Glomerular endothelial cell (primary cell): ENCODE measurements at regions not wholly inside any gene's neighbourhood (a gene's known extent, or its start where the extent isn't known, plus 50 kb on each side); places are given as distances from the start of the nearest gene placed in this dataset.
"Not testable (repeated sequence)": the region's sequence is repeated elsewhere in the genome, so short reads cannot be mapped to it uniquely, and the experiment has no call there.

Experiments
- DNase-seq: peaks from one replicate; pipeline ENCODE4 v3.0.0-alpha.2; 2011; ENCODE audit warnings: low read depth, low spot score; ENCODE audit errors: extremely low read depth

DNA sequence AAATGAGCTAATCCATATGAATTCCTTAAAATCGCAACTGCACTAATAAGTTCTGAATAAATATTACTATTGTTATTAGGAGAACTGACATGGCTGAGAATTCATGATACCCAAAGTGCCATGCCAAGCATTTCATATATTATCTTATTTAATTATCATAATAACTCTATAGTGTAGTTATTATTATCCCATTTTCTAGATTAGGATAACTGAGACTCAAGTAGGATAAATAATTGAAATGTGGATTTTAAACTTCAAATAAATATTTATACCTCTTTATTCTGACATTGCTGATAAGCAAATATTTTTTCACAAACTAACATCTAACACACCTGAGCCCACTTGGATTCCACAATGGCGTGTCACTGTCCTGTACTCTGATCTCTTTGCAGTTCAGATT is 492.7 kb downstream of the IRS1 start:
- no peak for DNase-seq

GRCh38 chr2:226304308-226304707 is 495.3 kb downstream of the IRS1 start:
- no peak for DNase-seq

GRCh38 chr2:226303707-226304106 is 495.9 kb downstream of the IRS1 start:
- no peak for DNase-seq

DNA sequence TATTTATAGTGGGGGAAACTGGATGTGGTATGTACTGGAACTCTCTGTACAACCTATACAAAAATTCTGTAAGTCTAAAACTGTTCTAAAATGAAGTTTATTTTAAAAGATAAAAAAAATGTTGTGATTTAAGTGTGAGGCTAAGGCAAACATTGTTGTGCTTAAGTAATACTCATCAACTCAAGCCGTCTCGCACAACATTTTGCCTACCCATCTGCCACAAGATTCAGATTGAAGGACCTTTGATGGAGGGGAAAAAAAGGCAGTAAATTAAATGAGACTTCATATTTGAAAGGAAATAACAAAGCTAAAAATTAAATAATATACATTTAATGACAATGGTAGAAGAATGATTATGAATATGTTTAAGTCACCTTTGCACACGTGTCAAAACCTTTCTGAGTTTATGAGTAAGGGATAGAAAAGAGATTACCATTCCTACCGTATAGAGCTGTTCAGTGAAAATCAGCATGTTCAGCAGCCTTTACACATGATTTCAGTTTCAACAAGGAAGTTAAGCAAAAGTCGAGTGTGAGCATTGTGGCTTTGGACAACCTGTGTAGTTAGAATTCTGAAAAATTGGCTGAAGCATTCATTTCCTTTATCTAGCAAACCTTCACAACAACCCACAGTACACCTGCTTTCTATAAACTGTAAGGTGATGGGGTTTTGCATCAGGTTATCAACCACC is 499.3 kb downstream of the IRS1 start:
- no peak for DNase-seq

- no peak for DNase-seq
These were observed 499.8 kb downstream of the IRS1 start for GRCh38 chr2:226299771-226300170.

DNA sequence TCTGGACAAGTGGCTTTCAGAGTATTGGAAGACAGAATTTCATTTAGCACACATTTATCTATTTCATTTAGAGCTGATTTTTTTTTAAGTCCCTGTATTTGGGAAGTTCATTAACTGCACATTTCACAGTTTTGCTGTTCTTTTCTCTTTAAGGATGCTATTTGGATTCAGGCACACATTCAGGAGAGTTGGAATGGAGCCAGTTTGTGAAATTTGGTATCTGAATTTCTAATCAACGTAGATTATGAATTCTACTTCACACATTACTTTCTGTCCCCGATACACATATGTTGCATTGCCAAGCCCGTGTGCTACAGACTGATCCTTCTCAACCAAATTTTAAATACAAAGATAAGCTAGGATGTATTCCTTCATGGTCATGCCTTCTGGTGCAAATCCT is 503.9 kb downstream of the IRS1 start:
- DNase-seq, result no peak

- no peak for DNase-seq
These were observed 504.5 kb downstream of the IRS1 start for GRCh38 chr2:226295123-226295522.

DNA sequence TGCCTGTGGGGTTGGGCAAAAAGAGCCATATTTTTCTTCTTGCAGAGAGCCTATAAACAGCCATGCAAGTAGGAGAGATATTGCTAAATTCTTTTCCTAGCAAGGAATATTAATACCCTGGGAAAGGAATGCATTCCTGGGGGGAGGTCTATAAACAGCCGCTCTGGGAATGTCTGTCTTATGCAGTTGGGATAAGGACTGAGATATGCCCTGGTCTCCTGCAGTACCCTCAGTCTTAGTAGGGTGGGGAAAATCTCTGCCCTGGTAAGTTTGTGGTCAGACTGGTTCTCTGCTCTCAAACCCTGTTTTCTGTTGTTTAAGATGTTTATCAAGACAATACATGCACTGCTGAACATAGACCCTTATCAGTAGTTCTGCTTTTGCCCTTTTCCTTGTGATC is 508.3 kb downstream of the IRS1 start:
- not testable (repeated sequence) for DNase-seq

DNA sequence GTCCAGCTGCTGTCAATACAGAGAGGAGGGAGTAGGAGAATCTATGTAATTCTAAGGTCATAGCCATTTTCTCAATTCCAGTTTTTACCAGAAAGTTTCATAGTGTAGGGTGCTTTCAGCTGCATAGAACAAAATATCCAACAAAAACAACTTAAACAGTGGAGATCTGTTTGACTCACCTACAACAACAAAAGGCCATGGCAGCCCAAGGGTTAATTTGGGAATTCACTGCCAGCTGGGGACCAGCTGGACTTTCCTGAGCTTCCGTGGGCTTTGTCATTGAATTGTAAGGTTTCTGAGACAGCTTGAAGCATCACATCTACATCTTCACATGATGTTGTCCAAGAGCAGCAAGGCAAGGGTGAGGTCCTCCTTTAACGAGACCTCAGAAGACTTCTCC is 512.7 kb downstream of the IRS1 start:
- no peak for DNase-seq

DNA sequence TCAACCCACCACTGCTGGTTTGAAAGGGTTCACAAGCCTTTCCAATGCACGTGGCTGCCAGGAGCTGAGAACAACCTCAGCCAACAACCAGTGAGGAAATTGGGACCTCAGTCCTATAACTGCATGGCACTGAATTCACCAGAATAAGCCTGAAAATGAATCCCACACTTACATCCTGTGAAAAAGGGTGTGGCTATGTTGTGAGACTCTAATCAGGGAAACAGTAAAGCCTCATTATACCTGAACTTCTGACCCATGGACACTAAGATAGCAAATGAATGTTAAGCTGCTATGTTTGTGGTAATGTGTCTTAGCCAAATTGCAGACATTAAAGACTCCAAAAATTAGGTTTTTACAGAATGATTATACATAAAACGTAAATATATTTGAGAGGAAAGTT is 515.8 kb downstream of the IRS1 start:
- DNase-seq, result no peak

DNA sequence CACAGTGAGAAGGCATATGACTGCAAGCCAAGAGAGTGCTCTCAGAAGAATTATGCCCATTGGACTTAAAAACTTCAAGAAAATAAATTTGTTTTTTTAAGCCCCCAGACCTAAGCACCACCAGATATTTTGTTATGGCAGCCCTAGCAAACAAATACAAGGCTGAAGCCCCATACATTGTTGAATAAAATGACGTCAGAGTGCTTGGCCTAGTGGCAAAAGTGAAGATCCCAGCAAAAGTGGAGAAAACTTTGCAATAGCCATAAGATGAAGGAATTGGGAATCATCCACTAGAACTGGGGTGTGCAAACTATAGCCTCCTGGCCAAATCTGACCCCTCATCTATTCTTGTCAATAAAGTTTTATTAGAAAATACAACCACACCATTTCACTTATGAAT is 517.5 kb downstream of the IRS1 start:
- no peak for DNase-seq

DNA sequence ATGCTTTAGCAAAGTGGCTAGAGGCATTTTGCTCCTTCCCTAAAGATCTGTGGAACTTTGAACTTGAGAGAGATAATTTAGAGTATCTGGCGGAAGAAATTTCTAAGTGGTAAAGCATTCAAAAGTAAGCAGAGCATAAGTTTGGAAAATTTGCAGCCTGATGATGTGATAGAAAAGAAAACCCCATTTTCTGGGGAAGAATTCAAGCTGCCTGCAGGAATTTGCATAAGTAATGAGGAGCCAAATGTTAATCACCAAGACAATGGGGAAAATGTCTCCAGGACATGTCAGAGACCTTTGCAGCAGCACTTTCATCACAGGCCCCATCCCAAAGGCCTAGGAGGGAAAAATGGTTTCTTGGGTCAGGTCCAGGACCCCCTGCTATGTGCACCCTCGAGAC is 519.5 kb downstream of the IRS1 start:
- not testable (repeated sequence) for DNase-seq

DNA sequence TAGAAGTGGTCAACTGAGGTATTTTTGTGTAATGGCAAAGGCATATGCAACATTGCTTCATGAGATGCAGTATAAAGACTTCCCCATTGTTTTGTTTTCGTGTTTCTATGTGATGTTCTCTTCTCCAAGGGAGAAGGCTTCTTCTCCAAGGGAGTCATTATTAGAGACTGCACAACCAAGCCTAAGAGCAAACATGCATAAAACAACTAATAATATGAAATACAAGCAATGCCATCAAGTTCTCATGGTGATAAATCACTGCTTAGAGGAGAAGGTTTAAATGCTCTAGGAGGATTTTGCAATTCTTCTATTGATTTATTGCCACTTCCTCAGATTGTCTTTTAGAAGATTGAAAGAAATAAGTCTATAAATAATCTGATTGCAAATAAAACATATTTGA is 524.4 kb downstream of the IRS1 start:
- no peak for DNase-seq

DNA sequence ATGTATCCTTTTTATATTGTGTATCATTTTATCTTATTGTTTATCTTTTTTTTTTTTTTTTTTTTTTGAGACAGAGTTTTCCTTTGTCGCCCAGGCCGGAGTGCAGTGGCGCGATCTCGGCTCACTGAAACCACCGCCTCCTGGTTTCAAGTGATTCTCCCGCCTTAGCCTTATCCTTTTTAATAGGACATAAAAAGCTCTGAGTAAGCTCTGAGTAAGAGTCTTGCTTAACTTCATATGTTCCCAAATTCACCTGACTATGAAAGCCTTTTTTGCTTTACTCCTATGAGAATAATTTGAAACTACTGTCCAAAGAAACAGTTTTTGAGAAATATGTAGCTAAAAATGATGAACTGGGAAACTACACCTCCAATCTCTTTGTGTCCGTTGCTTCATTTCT is 525.5 kb downstream of the IRS1 start:
- DNase-seq, result no peak

DNA sequence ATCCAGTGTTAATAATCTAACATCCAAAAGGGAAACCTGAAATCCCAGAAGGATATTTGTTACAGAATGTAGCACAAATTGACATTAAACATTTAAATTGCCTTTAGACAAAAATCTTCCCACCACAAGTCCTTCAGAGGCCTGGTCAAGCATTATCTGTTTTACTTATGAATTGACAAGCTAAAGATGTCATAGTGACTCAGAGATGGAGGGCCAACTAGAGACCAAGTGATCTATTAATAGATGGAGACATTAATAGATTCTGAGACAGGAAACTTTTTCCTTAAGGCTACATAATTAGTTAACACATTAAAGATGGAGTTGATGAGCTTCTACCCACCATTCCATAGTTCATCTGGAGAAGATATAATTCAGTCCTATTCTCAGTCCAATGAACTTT is 526.2 kb downstream of the IRS1 start:
- no peak for DNase-seq

GRCh38 chr2:226272435-226272834 is 527.2 kb downstream of the IRS1 start:
- no peak for DNase-seq

DNA sequence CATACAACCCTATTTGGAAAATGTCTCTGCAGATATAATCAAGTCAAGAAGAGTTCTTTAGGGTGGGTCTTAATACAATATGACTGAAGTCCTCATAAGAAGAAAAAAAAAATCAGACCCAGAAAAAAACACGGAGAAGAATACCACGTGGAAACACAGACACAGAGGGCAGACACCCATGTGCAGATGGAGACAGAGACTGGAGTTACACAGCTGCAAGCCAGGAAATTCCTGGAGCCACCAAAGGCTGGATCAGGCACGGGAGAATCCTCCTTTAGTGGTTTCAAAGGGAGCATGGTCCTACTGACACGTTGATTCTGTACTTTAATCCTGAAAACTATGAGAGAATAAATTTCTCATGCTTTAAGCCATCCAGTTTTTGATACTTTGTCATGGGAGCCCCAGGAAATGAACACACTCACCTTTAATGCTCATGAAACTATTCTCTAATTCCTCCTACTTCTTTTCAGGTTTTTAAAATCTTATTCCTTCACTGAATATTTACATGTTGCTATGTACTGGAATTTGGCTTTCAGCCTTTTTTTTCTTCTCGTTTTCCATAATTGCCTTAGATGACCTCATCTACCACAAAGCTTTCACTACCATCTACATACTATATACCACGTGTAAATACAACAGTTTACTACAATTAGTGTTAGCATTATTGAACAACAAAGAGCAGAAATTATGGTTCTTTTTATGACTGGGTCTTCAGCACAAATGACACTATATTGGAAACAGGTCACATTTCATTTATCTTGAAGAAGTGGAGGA is 529.1 kb downstream of the IRS1 start:
- no peak for DNase-seq

- no peak for DNase-seq
These were observed 531.9 kb downstream of the IRS1 start for GRCh38 chr2:226267516-226268289.

DNA sequence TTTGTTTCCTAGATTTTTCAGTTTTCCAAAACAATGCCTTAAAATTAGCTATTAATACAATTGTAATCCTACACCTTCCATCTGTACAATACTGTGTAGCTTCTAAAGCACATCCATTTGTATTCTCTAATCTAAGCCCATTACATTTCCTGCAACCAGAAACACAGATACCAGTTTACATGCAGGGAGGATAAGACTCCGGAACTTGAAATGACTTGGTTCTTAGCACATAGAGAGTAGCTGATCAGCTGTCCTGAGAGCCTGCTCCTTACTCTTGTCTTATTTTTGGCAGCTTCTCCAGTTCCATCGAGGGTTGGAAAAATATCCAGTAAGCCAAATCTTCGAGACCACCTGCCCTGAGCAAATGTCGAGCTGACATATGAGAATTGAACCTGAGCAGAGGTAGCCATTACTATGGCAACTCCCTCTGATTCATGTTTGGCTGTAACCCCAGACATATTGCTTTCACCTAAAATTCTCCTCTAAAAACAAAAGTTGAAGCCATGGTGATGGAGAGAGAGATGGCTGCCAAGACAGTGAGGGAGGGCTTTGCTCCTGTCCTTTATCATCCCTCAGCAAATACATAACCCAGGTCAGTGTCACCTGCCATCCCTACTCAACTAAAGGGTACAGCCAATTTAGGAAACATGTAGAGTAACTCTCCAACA is 542.8 kb downstream of the IRS1 start:
- DNase-seq, result no peak

DNA sequence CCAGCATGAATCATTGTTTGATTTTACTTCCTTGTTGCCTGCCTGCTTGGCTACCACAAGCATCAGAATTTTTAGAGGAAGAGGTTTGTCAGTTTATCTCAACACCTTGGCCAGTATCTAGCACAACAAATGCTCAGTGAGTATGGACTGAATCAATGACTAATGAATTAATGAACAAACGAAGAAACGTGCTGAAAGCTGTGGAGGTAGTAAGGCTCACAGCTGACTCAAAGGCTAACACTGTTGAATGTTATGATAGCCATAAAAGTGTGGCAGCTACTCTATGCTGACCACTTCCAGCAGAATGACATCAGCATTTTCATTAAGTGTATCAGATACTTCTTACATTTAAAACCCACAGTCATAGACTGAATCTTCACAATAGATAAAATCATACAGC is 543.4 kb downstream of the IRS1 start:
- no peak for DNase-seq

- DNase-seq, result no peak
These were observed 548.0 kb downstream of the IRS1 start for GRCh38 chr2:226251661-226252060.
